ENCODE measurements at regions not wholly inside any gene's neighbourhood (a gene's known extent, or its start where the extent isn't known, plus 50 kb on each side); places are given as distances from the start of the nearest gene placed in this dataset.

DNA sequence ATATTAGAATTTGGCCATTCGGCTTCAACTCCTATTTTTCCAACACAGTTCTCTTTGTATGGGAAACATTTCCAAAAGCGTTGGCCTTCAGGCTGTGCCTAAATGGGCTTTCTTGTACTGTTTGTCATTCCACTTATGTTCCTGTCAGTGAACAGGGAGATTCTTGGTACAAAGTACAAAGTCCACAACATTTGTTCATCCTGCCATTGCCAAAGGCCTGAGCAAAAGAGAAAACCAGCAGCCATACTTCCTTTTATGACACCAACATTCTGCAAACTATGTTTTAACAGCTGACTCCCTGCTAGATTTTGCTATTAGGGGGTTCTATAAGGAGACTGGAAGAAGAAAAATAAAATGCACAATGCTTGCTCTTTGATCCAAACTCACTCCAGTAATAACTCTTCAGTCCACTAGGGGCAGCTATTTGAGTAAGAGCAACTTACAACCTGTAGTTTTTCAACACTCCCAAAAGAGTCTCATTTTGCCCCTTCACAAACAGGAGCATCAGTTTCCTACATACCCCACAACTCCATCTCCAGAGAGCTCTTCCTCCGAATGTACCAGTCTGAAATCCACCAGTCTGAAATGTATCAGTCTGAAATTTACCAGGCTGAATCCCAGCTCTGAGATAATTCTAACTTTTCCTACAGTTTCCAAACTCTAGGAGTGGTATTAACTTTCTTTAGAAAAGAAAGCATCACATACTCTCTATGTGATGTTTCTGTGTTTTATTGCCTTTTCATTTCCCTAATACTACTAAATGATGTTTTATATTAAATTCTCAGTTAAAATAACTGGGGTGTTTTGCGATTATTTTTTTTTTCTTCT lies 693.8 kb downstream of the DNAH5 start:
- TF ChIP-seq, protein P1, sequence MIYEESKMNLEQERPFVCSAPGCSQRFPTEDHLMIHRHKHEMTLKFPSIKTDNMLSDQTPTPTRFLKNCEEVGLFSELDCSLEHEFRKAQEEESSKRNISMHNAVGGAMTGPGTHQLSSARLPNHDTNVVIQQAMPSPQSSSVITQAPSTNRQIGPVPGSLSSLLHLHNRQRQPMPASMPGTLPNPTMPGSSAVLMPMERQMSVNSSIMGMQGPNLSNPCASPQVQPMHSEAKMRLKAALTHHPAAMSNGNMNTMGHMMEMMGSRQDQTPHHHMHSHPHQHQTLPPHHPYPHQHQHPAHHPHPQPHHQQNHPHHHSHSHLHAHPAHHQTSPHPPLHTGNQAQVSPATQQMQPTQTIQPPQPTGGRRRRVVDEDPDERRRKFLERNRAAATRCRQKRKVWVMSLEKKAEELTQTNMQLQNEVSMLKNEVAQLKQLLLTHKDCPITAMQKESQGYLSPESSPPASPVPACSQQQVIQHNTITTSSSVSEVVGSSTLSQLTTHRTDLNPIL (CRISPR knock-in tag; IDR thresholded peaks at IDR 0.05; ENCODE audit: low read depth): no peak
- TF ChIP-seq ZFP3 (CRISPR knock-in tag; IDR thresholded peaks at IDR 0.05): no peak
- TF ChIP-seq CSDC2 (CRISPR knock-in tag; IDR thresholded peaks at IDR 0.05): no peak
- TF ChIP-seq RARB (CRISPR knock-in tag; IDR thresholded peaks at IDR 0.05): no peak
- TF ChIP-seq, protein P2, sequence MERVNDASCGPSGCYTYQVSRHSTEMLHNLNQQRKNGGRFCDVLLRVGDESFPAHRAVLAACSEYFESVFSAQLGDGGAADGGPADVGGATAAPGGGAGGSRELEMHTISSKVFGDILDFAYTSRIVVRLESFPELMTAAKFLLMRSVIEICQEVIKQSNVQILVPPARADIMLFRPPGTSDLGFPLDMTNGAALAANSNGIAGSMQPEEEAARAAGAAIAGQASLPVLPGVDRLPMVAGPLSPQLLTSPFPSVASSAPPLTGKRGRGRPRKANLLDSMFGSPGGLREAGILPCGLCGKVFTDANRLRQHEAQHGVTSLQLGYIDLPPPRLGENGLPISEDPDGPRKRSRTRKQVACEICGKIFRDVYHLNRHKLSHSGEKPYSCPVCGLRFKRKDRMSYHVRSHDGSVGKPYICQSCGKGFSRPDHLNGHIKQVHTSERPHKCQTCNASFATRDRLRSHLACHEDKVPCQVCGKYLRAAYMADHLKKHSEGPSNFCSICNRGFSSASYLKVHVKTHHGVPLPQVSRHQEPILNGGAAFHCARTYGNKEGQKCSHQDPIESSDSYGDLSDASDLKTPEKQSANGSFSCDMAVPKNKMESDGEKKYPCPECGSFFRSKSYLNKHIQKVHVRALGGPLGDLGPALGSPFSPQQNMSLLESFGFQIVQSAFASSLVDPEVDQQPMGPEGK (CRISPR knock-in tag; IDR thresholded peaks at IDR 0.05; ENCODE audit: borderline replicate concordance): no peak
- no peak for TF ChIP-seq ZC3H10 (CRISPR knock-in tag; IDR thresholded peaks at IDR 0.05)
- TF ChIP-seq, protein P3, sequence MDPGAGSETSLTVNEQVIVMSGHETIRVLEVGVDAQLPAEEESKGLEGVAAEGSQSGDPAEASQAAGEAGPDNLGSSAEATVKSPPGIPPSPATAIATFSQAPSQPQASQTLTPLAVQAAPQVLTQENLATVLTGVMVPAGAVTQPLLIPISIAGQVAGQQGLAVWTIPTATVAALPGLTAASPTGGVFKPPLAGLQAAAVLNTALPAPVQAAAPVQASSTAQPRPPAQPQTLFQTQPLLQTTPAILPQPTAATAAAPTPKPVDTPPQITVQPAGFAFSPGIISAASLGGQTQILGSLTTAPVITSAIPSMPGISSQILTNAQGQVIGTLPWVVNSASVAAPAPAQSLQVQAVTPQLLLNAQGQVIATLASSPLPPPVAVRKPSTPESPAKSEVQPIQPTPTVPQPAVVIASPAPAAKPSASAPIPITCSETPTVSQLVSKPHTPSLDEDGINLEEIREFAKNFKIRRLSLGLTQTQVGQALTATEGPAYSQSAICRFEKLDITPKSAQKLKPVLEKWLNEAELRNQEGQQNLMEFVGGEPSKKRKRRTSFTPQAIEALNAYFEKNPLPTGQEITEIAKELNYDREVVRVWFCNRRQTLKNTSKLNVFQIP (CRISPR knock-in tag; IDR thresholded peaks at IDR 0.05; ENCODE audit: borderline replicate concordance, low read depth): no peak
- no peak for TF ChIP-seq SNAI2 (CRISPR knock-in tag; IDR thresholded peaks at IDR 0.05)
- no peak for TF ChIP-seq ZNF565 (CRISPR knock-in tag; conservative IDR thresholded peaks at IDR 0.05; ENCODE audit: low read depth)
- TF ChIP-seq ZNF70 (CRISPR knock-in tag; IDR thresholded peaks at IDR 0.05): no peak

All from SK-N-SH treated with all-trans-retinoic acid at 6 μM for 48 hours (cell line).